CD4-positive, alpha-beta T cell treated with Interleukin-10 for 1 hour (primary cell): ENCODE measurements at regions not wholly inside any gene's neighbourhood (a gene's known extent, or its start where the extent isn't known, plus 50 kb on each side); places are given as distances from the start of the nearest gene placed in this dataset.
"Not testable (repeated sequence)": the region's sequence is repeated elsewhere in the genome, so short reads cannot be mapped to it uniquely, and the experiment has no call there.

ENCODE experiments used
- DNase-seq: peaks from one replicate; pipeline ENCODE4 v3.0.0-alpha.2; 2020

GRCh38 chr1:117314951-117315350 is 52.3 kb upstream of the MAN1A2 start:
- not testable (repeated sequence) for DNase-seq

GRCh38 chr1:117313555-117313954 is 53.7 kb upstream of the MAN1A2 start:
- DNase-seq = no peak

GRCh38 chr1:117312453-117313138 is 54.7 kb upstream of the MAN1A2 start:
- peak; percentile 58 for DNase-seq

GRCh38 chr1:117308311-117308916 is 58.8 kb upstream of the MAN1A2 start:
- no peak for DNase-seq

- no peak for DNase-seq
Observed at GRCh38 chr1:117301901-117302300, 65.3 kb upstream of the MAN1A2 start.

- DNase-seq = not testable (repeated sequence)
Observed at GRCh38 chr1:117300183-117300582, 67.1 kb upstream of the MAN1A2 start.

- no peak for DNase-seq
Observed at GRCh38 chr1:117295001-117295400, 72.2 kb upstream of the MAN1A2 start.

- DNase-seq = no peak
Observed at GRCh38 chr1:117290890-117291289, 76.4 kb upstream of the MAN1A2 start.

- DNase-seq = no peak
Observed at GRCh38 chr1:117289316-117289870, 77.9 kb upstream of the MAN1A2 start.

- no peak for DNase-seq
Observed at GRCh38 chr1:117286562-117286961, 75.8 kb upstream of the VTCN1 start.

GRCh38 chr1:117286145-117286544 is 75.4 kb upstream of the VTCN1 start:
- DNase-seq = no peak

- DNase-seq = no peak
Observed at GRCh38 chr1:117284399-117285215, 73.9 kb upstream of the VTCN1 start.

- no peak for DNase-seq
Observed at GRCh38 chr1:117278531-117278930, 67.8 kb upstream of the VTCN1 start.

GRCh38 chr1:117275055-117275454 is 64.3 kb upstream of the VTCN1 start:
- DNase-seq = no peak

- no peak for DNase-seq
Observed at GRCh38 chr1:117271959-117272358, 61.2 kb upstream of the VTCN1 start.

GRCh38 chr1:117271129-117271528 is 60.4 kb upstream of the VTCN1 start:
- DNase-seq = no peak

- no peak for DNase-seq
Observed at GRCh38 chr1:117270679-117271078, 60.0 kb upstream of the VTCN1 start.

- DNase-seq = no peak
Observed at GRCh38 chr1:117268535-117269455, 58.1 kb upstream of the VTCN1 start.

- DNase-seq = no peak
Observed at GRCh38 chr1:117267232-117267774, 56.6 kb upstream of the VTCN1 start.

GRCh38 chr1:117262976-117263375 is 52.2 kb upstream of the VTCN1 start:
- no peak for DNase-seq

- DNase-seq = no peak
Observed at GRCh38 chr1:117261424-117261785, 50.7 kb upstream of the VTCN1 start.

GRCh38 chr1:117260761-117261423 is 50.2 kb upstream of the VTCN1 start:
- no peak for DNase-seq
